ENCODE measurements at regions not wholly inside any gene's neighbourhood (a gene's known extent, or its start where the extent isn't known, plus 50 kb on each side); places are given as distances from the start of the nearest gene placed in this dataset.

- H3K4me1 ChIP-seq, result no peaks in the 10 kb centered on the region
- H3K36me3 ChIP-seq, result no peaks in the 10 kb centered on the region
- DNase-seq, result no peak
- H3K9me3 ChIP-seq, result no peaks in the 10 kb centered on the region
- TF ChIP-seq CTCF (IDR thresholded peaks at IDR 0.05), result no peak
- H3K27ac ChIP-seq, result no peak overlapping the region
- intact Hi-C loops (cut with DNase I), result no loop called here
- ATAC-seq, result no peak
- H3K27me3 ChIP-seq, result no peaks in the 10 kb centered on the region
- no peak overlapping the region for H3K4me3 ChIP-seq
Observed at GRCh38 chr1:219483530-219483929, 129.4 kb downstream of the ZC3H11B start.

- H3K4me3 ChIP-seq, result no peak overlapping the region
- no peak overlapping the region for H3K27ac ChIP-seq
- intact Hi-C loops (cut with DNase I), result no loop called here
- H3K4me1 ChIP-seq, result no peaks in the 10 kb centered on the region
- ATAC-seq (no peak), DNase-seq (no peak)
- no peaks in the 10 kb centered on the region for H3K27me3 ChIP-seq
- TF ChIP-seq CTCF (IDR thresholded peaks at IDR 0.05), result no peak
- H3K9me3 ChIP-seq, result no peaks in the 10 kb centered on the region
- no peaks in the 10 kb centered on the region for H3K36me3 ChIP-seq
Observed at GRCh38 chr1:219480011-219480410, 132.9 kb downstream of the ZC3H11B start.

GRCh38 chr1:219478811-219479210 is 134.1 kb downstream of the ZC3H11B start:
- no peak for ATAC-seq
- Histone ChIP-seq H3K27me3 (no peaks in the 10 kb centered on the region), H3K4me1 (no peaks in the 10 kb centered on the region), H3K9me3 (no peaks in the 10 kb centered on the region), H3K36me3 (no peaks in the 10 kb centered on the region), H3K4me3 (no peak overlapping the region), H3K27ac (no peak overlapping the region)
- no peak for TF ChIP-seq CTCF (IDR thresholded peaks at IDR 0.05)
- DNase-seq, result no peak
- intact Hi-C loops (cut with DNase I), result no loop called here

GRCh38 chr1:219477861-219478260 is 135.0 kb downstream of the ZC3H11B start:
- no peak for ATAC-seq
- no peaks in the 10 kb centered on the region for H3K4me1 ChIP-seq
- DNase-seq, result no peak
- H3K4me3 ChIP-seq, result no peak overlapping the region
- intact Hi-C loops (cut with DNase I), result no loop called here
- H3K9me3 ChIP-seq, result no peaks in the 10 kb centered on the region
- no peak overlapping the region for H3K27ac ChIP-seq
- no peaks in the 10 kb centered on the region for H3K27me3 ChIP-seq
- no peaks in the 10 kb centered on the region for H3K36me3 ChIP-seq
- TF ChIP-seq CTCF (IDR thresholded peaks at IDR 0.05), result no peak

- Histone ChIP-seq H3K9me3 (no peaks in the 10 kb centered on the region), H3K27ac (no peak overlapping the region), H3K27me3 (no peaks in the 10 kb centered on the region), H3K36me3 (no peaks in the 10 kb centered on the region), H3K4me1 (no peaks in the 10 kb centered on the region), H3K4me3 (no peak overlapping the region)
- no peak for ATAC-seq
- no peak for TF ChIP-seq CTCF (IDR thresholded peaks at IDR 0.05)
- intact Hi-C loops (cut with DNase I), result no loop called here
- DNase-seq, result no peak
Observed at GRCh38 chr1:219476716-219477115, 136.2 kb downstream of the ZC3H11B start.

- no peaks in the 10 kb centered on the region for H3K27me3 ChIP-seq
- H3K4me3 ChIP-seq, result no peak overlapping the region
- no peak for TF ChIP-seq CTCF (IDR thresholded peaks at IDR 0.05)
- no peaks in the 10 kb centered on the region for H3K4me1 ChIP-seq
- intact Hi-C loops (cut with DNase I), result no loop called here
- H3K9me3 ChIP-seq, result no peaks in the 10 kb centered on the region
- H3K36me3 ChIP-seq, result no peaks in the 10 kb centered on the region
- ATAC-seq, result no peak
- DNase-seq, result no peak
- H3K27ac ChIP-seq, result no peak overlapping the region
Observed at GRCh38 chr1:219476116-219476515, 136.8 kb downstream of the ZC3H11B start.

All from upper lobe of right lung (tissue), 1 donor.